ENCODE measurements at regions not wholly inside any gene's neighbourhood (a gene's known extent, or its start where the extent isn't known, plus 50 kb on each side); places are given as distances from the start of the nearest gene placed in this dataset.

- intact Hi-C loops (cut with micrococcal nuclease; ENCODE audit: unreplicated experiment), result no loop called here
- H3F3A ChIP-seq (ENCODE audit: insufficient read depth, low read depth), result no peaks in the 10 kb centered on the region
- no peaks in the 10 kb centered on the region for H3K36me3 ChIP-seq (ENCODE audit: low read depth)
- TF ChIP-seq EZH2 (IDR thresholded peaks at IDR 0.05; ENCODE audit: low read depth) (no peak), CTCF (conservative IDR thresholded peaks at IDR 0.05) (no peak)
- H3K4me2 ChIP-seq, result no peak overlapping the region
- DNase-seq, result no peak
- H3K9me2 ChIP-seq (ENCODE audit: insufficient read depth), result no peaks in the 10 kb centered on the region
- no peaks in the 10 kb centered on the region for H3K9me3 ChIP-seq (ENCODE audit: insufficient read depth, low read depth)
- no peak overlapping the region for H2AFZ ChIP-seq
- no peaks in the 10 kb centered on the region for H3K4me1 ChIP-seq (replicated peaks; ENCODE audit: insufficient read depth)
- ChIA-PET CTCF (no interaction called here), POLR2A (ENCODE audit: unreplicated experiment) (no interaction called here)
- no peaks in the 10 kb centered on the region for H3K79me2 ChIP-seq (ENCODE audit: low read depth)
- H4K20me1 ChIP-seq (ENCODE audit: insufficient read depth), result no peaks in the 10 kb centered on the region
- no peaks in the 10 kb centered on the region for H3K27me3 ChIP-seq (ENCODE audit: insufficient read depth, low read depth)
- no peak overlapping the region for H3K27ac ChIP-seq
- BruUV-seq (replicated peaks), result no TSS peak
- no peak overlapping the region for H3K4me3 ChIP-seq
These were observed 73.4 kb upstream of the ATL2 start for GRCh38 chr2:38450509-38450908.

DNA sequence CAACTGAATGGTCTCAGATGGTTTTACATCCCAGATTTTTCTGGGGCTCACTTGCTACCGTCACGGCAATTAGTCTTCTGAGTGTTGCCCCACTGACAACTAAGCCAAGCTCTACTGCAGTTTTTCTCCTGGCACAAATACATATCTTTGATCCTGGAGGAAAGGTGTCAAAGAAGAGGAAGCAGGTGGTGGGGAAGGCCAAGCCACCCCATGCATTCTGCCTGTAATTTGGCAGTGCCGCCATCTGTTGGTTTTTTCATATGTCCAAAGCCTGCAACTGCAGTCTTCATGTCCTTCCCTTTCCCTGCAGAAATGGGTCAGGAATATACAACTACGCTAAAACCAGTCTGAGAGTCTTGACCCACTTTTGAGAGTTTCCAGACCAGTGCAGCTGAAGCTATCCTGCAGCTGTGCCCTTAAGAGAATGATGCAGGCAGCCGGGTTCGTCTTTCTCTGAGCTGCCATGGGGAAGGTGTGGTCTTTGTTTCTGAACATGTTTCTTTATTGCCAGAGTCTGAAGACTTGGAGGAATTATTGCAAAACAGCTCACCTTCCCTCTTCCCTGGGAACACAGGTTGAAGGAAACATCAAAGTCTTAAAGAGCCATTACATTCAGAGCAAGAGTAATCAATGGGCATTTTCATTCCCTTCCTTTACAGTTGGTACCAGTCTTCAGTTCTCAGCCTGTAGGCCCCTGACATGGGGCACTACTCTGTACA, 71.8 kb upstream of the ATL2 start:
- Histone ChIP-seq H3K4me1 (replicated peaks; ENCODE audit: insufficient read depth) (peaks cover 9% of the 10 kb centered on the region), H3K79me2 (ENCODE audit: low read depth) (no peaks in the 10 kb centered on the region), H3K36me3 (ENCODE audit: low read depth) (no peaks in the 10 kb centered on the region), H3K9me2 (ENCODE audit: insufficient read depth) (no peaks in the 10 kb centered on the region), H3K4me2 (no peak overlapping the region), H4K20me1 (ENCODE audit: insufficient read depth) (no peaks in the 10 kb centered on the region), H3K4me3 (no peak overlapping the region), H3K9me3 (ENCODE audit: insufficient read depth, low read depth) (no peaks in the 10 kb centered on the region), H2AFZ (no peak overlapping the region), H3K27ac (no peak overlapping the region), H3F3A (ENCODE audit: insufficient read depth, low read depth) (peaks cover 9% of the 10 kb centered on the region; the same call in 1 of the 2 replicates), H3K27me3 (ENCODE audit: insufficient read depth, low read depth) (no peaks in the 10 kb centered on the region)
- TF ChIP-seq CTCF (conservative IDR thresholded peaks at IDR 0.05), result no peak
- intact Hi-C loops (cut with micrococcal nuclease; ENCODE audit: unreplicated experiment), result no loop called here
- no peak for DNase-seq
- ChIA-PET POLR2A (ENCODE audit: unreplicated experiment) (no interaction called here), CTCF (interaction anchor here (0.6 kb wide), 1 partner anchor 114 kb away, joined by 3 read pairs; no protein-coding TSS in a partner anchor)
- BruUV-seq (replicated peaks), result no TSS peak

DNA sequence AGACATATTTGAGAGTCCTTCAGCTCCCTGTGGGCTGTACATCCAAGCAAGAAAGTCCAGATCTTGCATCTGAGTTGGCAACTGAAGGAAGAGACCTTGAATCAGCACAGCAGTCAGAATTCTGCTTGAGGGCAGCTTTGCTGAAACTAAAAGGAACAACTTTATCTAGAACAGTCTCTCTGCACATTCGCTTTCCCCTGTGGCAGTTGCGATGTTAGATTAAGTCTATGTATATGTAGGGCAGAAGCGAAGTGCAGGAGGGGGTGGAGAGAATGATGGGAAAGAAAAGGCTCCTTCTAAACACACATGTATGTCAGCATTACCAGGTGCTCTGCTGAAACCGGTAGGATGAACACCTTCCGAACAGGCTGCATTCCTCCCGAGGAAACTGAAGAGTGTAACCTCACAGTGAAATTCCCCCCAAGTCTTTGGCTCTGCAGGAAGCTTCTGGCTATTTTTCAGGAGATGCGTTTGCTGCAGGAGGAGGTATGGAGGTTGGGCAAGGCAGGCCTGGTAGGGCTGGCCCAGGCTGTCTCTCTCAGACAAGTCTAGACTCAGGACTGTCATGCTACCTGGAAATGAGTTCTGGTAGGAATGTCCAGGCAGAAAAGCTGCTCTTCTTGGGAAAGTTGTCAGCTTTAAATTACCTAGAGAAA, 70.0 kb upstream of the ATL2 start:
- intact Hi-C loops (cut with micrococcal nuclease; ENCODE audit: unreplicated experiment), result no loop called here
- DNase-seq, result no peak
- no peak overlapping the region for H3K4me2 ChIP-seq
- no peaks in the 10 kb centered on the region for H3K27me3 ChIP-seq (ENCODE audit: insufficient read depth, low read depth)
- peaks cover 27% of the 10 kb centered on the region for H3K4me1 ChIP-seq (replicated peaks; ENCODE audit: insufficient read depth)
- H3K4me3 ChIP-seq, result no peak overlapping the region
- no peaks in the 10 kb centered on the region for H3K36me3 ChIP-seq (ENCODE audit: low read depth)
- H2AFZ ChIP-seq, result no peak overlapping the region
- TF ChIP-seq EZH2 (IDR thresholded peaks at IDR 0.05; ENCODE audit: low read depth), result no peak
- no peak for TF ChIP-seq CTCF (conservative IDR thresholded peaks at IDR 0.05)
- ChIA-PET CTCF (no interaction called here), POLR2A (ENCODE audit: unreplicated experiment) (no interaction called here)
- BruUV-seq (replicated peaks), result no TSS peak
- peaks cover 27% of the 10 kb centered on the region for H3F3A ChIP-seq (ENCODE audit: insufficient read depth, low read depth)
- H3K27ac ChIP-seq, result no peak overlapping the region
- H3K79me2 ChIP-seq (ENCODE audit: low read depth), result no peaks in the 10 kb centered on the region
- H3K9me2 ChIP-seq (ENCODE audit: insufficient read depth), result no peaks in the 10 kb centered on the region
- H3K9me3 ChIP-seq (ENCODE audit: insufficient read depth, low read depth), result no peaks in the 10 kb centered on the region
- H4K20me1 ChIP-seq (ENCODE audit: insufficient read depth), result no peaks in the 10 kb centered on the region

Data from PC-9 (cell line).